ENCODE measurements at regions not wholly inside any gene's neighbourhood (a gene's known extent, or its start where the extent isn't known, plus 50 kb on each side); places are given as distances from the start of the nearest gene placed in this dataset.

- H3F3A ChIP-seq (ENCODE audit: control insufficient read depth, insufficient read depth), result no peaks in the 10 kb centered on the region
- no peak overlapping the region for H3K4me2 ChIP-seq (ENCODE audit: low read length)
- H3K79me2 ChIP-seq (ENCODE audit: control insufficient read depth, low read length), result no peaks in the 10 kb centered on the region
- H3K27ac ChIP-seq (ENCODE audit: low read depth, low read length), result no peak overlapping the region
- H4K20me1 ChIP-seq (ENCODE audit: control insufficient read depth, insufficient read depth, low read depth, low read length), result no peaks in the 10 kb centered on the region
- H3K9me3 ChIP-seq (ENCODE audit: control insufficient read depth, insufficient read depth, low read length), result no peaks in the 10 kb centered on the region
- no peaks in the 10 kb centered on the region for H3K4me1 ChIP-seq (ENCODE audit: control insufficient read depth, low read length)
- TF ChIP-seq EZH2phosphoT487 (IDR thresholded peaks at IDR 0.05; ENCODE audit: borderline replicate concordance, low read length), result no peak
- TF ChIP-seq CTCF (IDR thresholded peaks at IDR 0.05; ENCODE audit: low read depth, low read length, poor library complexity, severe bottlenecking), result no peak
- H3K4me3 ChIP-seq (ENCODE audit: low read length), result no peak overlapping the region
- no peaks in the 10 kb centered on the region for H3K9me2 ChIP-seq (replicated peaks; ENCODE audit: control insufficient read depth, low read length)
- no peaks in the 10 kb centered on the region for H3K36me3 ChIP-seq (ENCODE audit: control insufficient read depth, low read length)
- no peaks in the 10 kb centered on the region for H3K27me3 ChIP-seq (ENCODE audit: control insufficient read depth, low read length)
Measured at GRCh38 chr16:60279061-60279665, 1545.0 kb upstream of the GOT2 start.

GRCh38 chr16:60274431-60275019 is 1540.4 kb upstream of the GOT2 start:
- Histone ChIP-seq H3F3A (ENCODE audit: control insufficient read depth, insufficient read depth) (no peaks in the 10 kb centered on the region), H3K79me2 (ENCODE audit: control insufficient read depth, low read length) (no peaks in the 10 kb centered on the region), H4K20me1 (ENCODE audit: control insufficient read depth, insufficient read depth, low read depth, low read length) (no peaks in the 10 kb centered on the region), H3K27ac (ENCODE audit: low read depth, low read length) (no peak overlapping the region), H3K27me3 (ENCODE audit: control insufficient read depth, low read length) (no peaks in the 10 kb centered on the region), H3K9me2 (replicated peaks; ENCODE audit: control insufficient read depth, low read length) (no peaks in the 10 kb centered on the region), H3K4me3 (ENCODE audit: low read length) (no peak overlapping the region), H3K4me1 (ENCODE audit: control insufficient read depth, low read length) (no peaks in the 10 kb centered on the region), H3K4me2 (ENCODE audit: low read length) (no peak overlapping the region), H3K9me3 (ENCODE audit: control insufficient read depth, insufficient read depth, low read length) (no peaks in the 10 kb centered on the region), H3K36me3 (ENCODE audit: control insufficient read depth, low read length) (no peaks in the 10 kb centered on the region)
- no peak for TF ChIP-seq CTCF (IDR thresholded peaks at IDR 0.05; ENCODE audit: low read depth, low read length, poor library complexity, severe bottlenecking)
- no peak for TF ChIP-seq EZH2phosphoT487 (IDR thresholded peaks at IDR 0.05; ENCODE audit: borderline replicate concordance, low read length)

- H3K9me3 ChIP-seq (ENCODE audit: control insufficient read depth, insufficient read depth, low read length), result no peaks in the 10 kb centered on the region
- no peaks in the 10 kb centered on the region for H4K20me1 ChIP-seq (ENCODE audit: control insufficient read depth, insufficient read depth, low read depth, low read length)
- no peak overlapping the region for H3K4me3 ChIP-seq (ENCODE audit: low read length)
- H3F3A ChIP-seq (ENCODE audit: control insufficient read depth, insufficient read depth), result no peaks in the 10 kb centered on the region
- H3K4me1 ChIP-seq (ENCODE audit: control insufficient read depth, low read length), result no peaks in the 10 kb centered on the region
- no peaks in the 10 kb centered on the region for H3K79me2 ChIP-seq (ENCODE audit: control insufficient read depth, low read length)
- no peaks in the 10 kb centered on the region for H3K27me3 ChIP-seq (ENCODE audit: control insufficient read depth, low read length)
- H3K27ac ChIP-seq (ENCODE audit: low read depth, low read length), result no peak overlapping the region
- no peaks in the 10 kb centered on the region for H3K36me3 ChIP-seq (ENCODE audit: control insufficient read depth, low read length)
- H3K9me2 ChIP-seq (replicated peaks; ENCODE audit: control insufficient read depth, low read length), result no peaks in the 10 kb centered on the region
- no peak overlapping the region for H3K4me2 ChIP-seq (ENCODE audit: low read length)
- TF ChIP-seq CTCF (IDR thresholded peaks at IDR 0.05; ENCODE audit: low read depth, low read length, poor library complexity, severe bottlenecking), result no peak
- no peak for TF ChIP-seq EZH2phosphoT487 (IDR thresholded peaks at IDR 0.05; ENCODE audit: borderline replicate concordance, low read length)
Measured at GRCh38 chr16:60271781-60272180, 1537.7 kb upstream of the GOT2 start.

Data from DOHH2 (cell line).